HCT116 (cell line): ENCODE measurements at regions not wholly inside any gene's neighbourhood (a gene's known extent, or its start where the extent isn't known, plus 50 kb on each side); places are given as distances from the start of the nearest gene placed in this dataset.

Experiments used
- ATAC-seq: fragments of 200-7000 bp; cut with Tn5 transposase; 2 replicates; pipeline ENCODE4 v1.9.1; 2020; ENCODE audit warnings: mild to moderate bottlenecking, moderate library complexity
- BruUV-seq: library from RNA; stranded (reverse); fragments of 400-500 nt; replicated peaks from 2 replicates; lab custom pipeline; 2021; lab: Mats Ljungman, UMichigan
- CTCF ChIA-PET: fragments of 300-600 bp; sonication (Branson Sonifier 250); formaldehyde crosslinking; loops from one replicate; lab custom pipeline; 2021; ENCODE audit warnings: antibody characterized with exemption; lab: Charles Lee
- POLR2A ChIA-PET: fragments of 300-600, 350-600 bp; sonication (Branson Sonifier 250); formaldehyde crosslinking; loops from one replicate; lab custom pipeline; 2021; ENCODE audit warnings: antibody characterized with exemption; lab: Charles Lee
- RAD21 ChIA-PET, 2 experiments: fragments of 300-600 bp; sonication (Branson Sonifier 250); formaldehyde crosslinking; loops; one replicate each; lab custom pipeline; 2023; ENCODE audit warnings: low total read pairs in 2 of 2; ENCODE audit not compliant: uncharacterized antibody in 2 of 2, unreplicated experiment in 2 of 2, low non-redundant PET in 1 of 2; lab: Charles Lee
- DNase-seq: peaks from one replicate; pipeline ENCODE4 v3.0.0-alpha.2; 2010; ENCODE audit warnings: low read depth, low spot score
- H2AFZ ChIP-seq: fragments of 200-600 bp; shearing (Covaris generic), sonication (generic); 2 replicates; pipeline ENCODE4 v1.6.1; 2017; ENCODE audit warnings: low read depth, mixed run types, mixed read lengths, antibody characterized with exemption, low read length; ENCODE audit not compliant: poor library complexity, severe bottlenecking
- H3K27ac ChIP-seq: 2 replicates; pipeline ENCODE4 v1.5.1; 2012; ENCODE audit warnings: low read depth, low read length
- H3K27me3 ChIP-seq: fragments of 200-600 bp; sonication (generic); 2 replicates; pipeline ENCODE4 v1.6.1; 2016; ENCODE audit warnings: mixed run types, low read length, mixed read lengths; ENCODE audit not compliant: insufficient read depth
- H3K36me3 ChIP-seq, 2 experiments: fragments of 200-500 bp in 1 of 2; fragments of 200-600 bp in 1 of 2; sonication (Bioruptor generic) in 1 of 2; sonication (generic) in 1 of 2; 2 replicates each; pipeline versions ENCODE4 v1.5.1 to v1.6.1; 2014 to 2016; ENCODE audit warnings: low read length in 2 of 2, inconsistent platforms in 1 of 2, mixed read lengths in 1 of 2, mixed run types in 1 of 2; ENCODE audit not compliant: insufficient read depth in 2 of 2, control insufficient read depth in 1 of 2
- H3K4me1 ChIP-seq, 2 experiments: fragments of 200-600 bp in 1 of 2; sonication (generic) in 1 of 2; 2 replicates each; pipeline versions ENCODE4 v1.5.1 to v1.6.1; 2012 to 2017; ENCODE audit warnings: low read length in 2 of 2, inconsistent platforms in 1 of 2, mild to moderate bottlenecking in 1 of 2, mixed read lengths in 1 of 2, mixed run types in 1 of 2, moderate library complexity in 1 of 2; ENCODE audit not compliant: insufficient read depth in 2 of 2, control insufficient read depth in 1 of 2
- H3K4me2 ChIP-seq: fragments of 200-600 bp; sonication (generic); 2 replicates; pipeline ENCODE4 v1.6.1; 2017; ENCODE audit warnings: mixed run types, low read length, mixed read lengths
- H3K4me3 ChIP-seq, 2 experiments: fragments of 200-600 bp in 1 of 2; sonication (generic) in 1 of 2; replicated peaks in 1 of 2; 2 replicates each; pipeline ENCODE4 v1.5.1; 2011 to 2016; ENCODE audit warnings: low read length in 2 of 2, control low read depth in 1 of 2, low read depth in 1 of 2, mild to moderate bottlenecking in 1 of 2, mixed read lengths in 1 of 2, mixed run types in 1 of 2
- H3K79me2 ChIP-seq: fragments of 200-600 bp; sonication (generic); 2 replicates; pipeline ENCODE4 v1.6.1; 2017; ENCODE audit warnings: mild to moderate bottlenecking, mixed run types, low read length, moderate library complexity, mixed read lengths; ENCODE audit not compliant: insufficient read depth
- H3K9ac ChIP-seq: fragments of 200-600 bp; sonication (generic); 2 replicates; pipeline ENCODE4 v1.6.1; 2016; ENCODE audit warnings: low read length, mixed read lengths
- H3K9me2 ChIP-seq: fragments of 200-600 bp; sonication (generic), shearing (Covaris generic); 2 replicates; pipeline ENCODE4 v1.6.1; 2017; ENCODE audit warnings: mixed run types, mild to moderate bottlenecking, moderate library complexity; ENCODE audit not compliant: insufficient read depth
- H3K9me3 ChIP-seq, 2 experiments: fragments of 200-500 bp in 1 of 2; fragments of 200-600 bp in 1 of 2; sonication (Bioruptor generic) in 1 of 2; sonication (generic) in 1 of 2; 2 replicates each; pipeline ENCODE4 v1.6.1; 2014 to 2017; ENCODE audit warnings: low read length in 2 of 2, mixed read lengths in 2 of 2, inconsistent platforms in 1 of 2, low read depth in 1 of 2, mild to moderate bottlenecking in 1 of 2, mixed run types in 1 of 2, moderate library complexity in 1 of 2; ENCODE audit not compliant: control insufficient read depth in 1 of 2, insufficient read depth in 1 of 2
- H4K20me1 ChIP-seq: fragments of 200-600 bp; sonication (generic), shearing (Covaris generic); 2 replicates; pipeline ENCODE4 v1.6.1; 2017; ENCODE audit warnings: mixed run types, mild to moderate bottlenecking, moderate library complexity; ENCODE audit not compliant: insufficient read depth
- CEBPB ChIP-seq: IDR thresholded peaks from 2 replicates; pipeline ENCODE4 v1.6.1; 2012; ENCODE audit warnings: low read depth
- CTCF ChIP-seq, 3 experiments: fragments of 200-600 bp in 1 of 3; sonication (generic) in 1 of 3; IDR thresholded peaks in 2 of 3; conservative IDR thresholded peaks in 1 of 3; 2 replicates each; pipeline ENCODE4 v1.5.1; 2012 to 2017; ENCODE audit warnings: low read depth in 2 of 3, low read length in 2 of 3, antibody characterized with exemption in 1 of 3, borderline replicate concordance in 1 of 3, control low read depth in 1 of 3, mild to moderate bottlenecking in 1 of 3, mixed read lengths in 1 of 3, mixed run types in 1 of 3, moderate library complexity in 1 of 3; ENCODE audit not compliant: insufficient read depth in 1 of 3
- EGR1 ChIP-seq: IDR thresholded peaks from 2 replicates; pipeline ENCODE4 v1.6.1; 2012; ENCODE audit warnings: low read depth
- ELF1 ChIP-seq: IDR thresholded peaks from 2 replicates; pipeline ENCODE4 v1.6.1; 2012; ENCODE audit warnings: low read depth, borderline replicate concordance
- EZH2 ChIP-seq: fragments of 200-600 bp; sonication (generic); IDR thresholded peaks from 2 replicates; pipeline ENCODE4 v1.6.1; 2017; ENCODE audit warnings: antibody characterized with exemption, mixed run types
- EZH2phosphoT487 ChIP-seq: fragments of 200-600 bp; IDR thresholded peaks from 2 replicates; pipeline ENCODE4 v1.6.1; 2018; ENCODE audit warnings: antibody characterized with exemption, borderline replicate concordance
- FOSL1 ChIP-seq: IDR thresholded peaks from 2 replicates; pipeline ENCODE4 v1.6.1; 2012; ENCODE audit warnings: low read depth
- JUND ChIP-seq: IDR thresholded peaks from 2 replicates; pipeline ENCODE4 v1.6.1; 2012
- POLR2A ChIP-seq: IDR thresholded peaks from 2 replicates; pipeline ENCODE4 v1.7.0; 2011; ENCODE audit warnings: borderline replicate concordance; ENCODE audit not compliant: insufficient read depth, insufficient read length; ENCODE audit errors: extremely low read depth
- POLR2AphosphoS5 ChIP-seq: IDR thresholded peaks from 2 replicates; pipeline ENCODE4 v1.6.1; 2011; ENCODE audit warnings: mild to moderate bottlenecking, low read depth, low read length, moderate library complexity
- RAD21 ChIP-seq: IDR thresholded peaks from 2 replicates; pipeline ENCODE4 v1.6.1; 2012; ENCODE audit warnings: low read depth, mild to moderate bottlenecking
- REST ChIP-seq: IDR thresholded peaks from 2 replicates; pipeline ENCODE4 v1.6.1; 2012; ENCODE audit warnings: low read depth
- SP1 ChIP-seq: IDR thresholded peaks from 2 replicates; pipeline ENCODE4 v1.6.1; 2012; ENCODE audit warnings: low read depth
- SRF ChIP-seq: IDR thresholded peaks from 2 replicates; pipeline ENCODE4 v1.6.1; 2012; ENCODE audit warnings: low read depth
- TCF7L2 ChIP-seq: IDR thresholded peaks from 2 replicates; pipeline ENCODE4 v1.7.0; 2011; ENCODE audit warnings: borderline replicate concordance, inconsistent platforms; ENCODE audit not compliant: insufficient read depth, insufficient read length; ENCODE audit errors: extremely low read depth
- YY1 ChIP-seq: IDR thresholded peaks from 2 replicates; pipeline ENCODE4 v1.6.1; 2011; ENCODE audit warnings: low read length, low read depth, moderate library complexity, mild to moderate bottlenecking; ENCODE audit not compliant: insufficient replicate concordance; ENCODE audit errors: extremely low read depth
- ZBTB33 ChIP-seq: IDR thresholded peaks from 2 replicates; pipeline ENCODE4 v1.6.1; 2011; ENCODE audit warnings: mild to moderate bottlenecking, low read length, moderate library complexity; ENCODE audit not compliant: insufficient replicate concordance; ENCODE audit errors: extremely low read depth
- ZFX ChIP-seq: fragments of 450-650 bp; IDR thresholded peaks from 2 replicates; pipeline ENCODE4 v1.6.1; 2017
- ZNF274 ChIP-seq: fragments of 200-500 bp; sonication (Bioruptor generic); IDR thresholded peaks from 2 replicates; pipeline ENCODE4 v1.6.1; 2014; ENCODE audit warnings: mild to moderate bottlenecking, low read depth, low read length, inconsistent platforms
- intact Hi-C: fragments of 100-400 bp; cut with micrococcal nuclease; formaldehyde crosslinking; loops from 2 replicates; pipeline ENCODE4 v1.10.0; 2022
- TF ChIP-seq, protein P1 (sequence below): IDR thresholded peaks from 2 replicates; pipeline ENCODE4 v1.6.1; 2012

DNA sequence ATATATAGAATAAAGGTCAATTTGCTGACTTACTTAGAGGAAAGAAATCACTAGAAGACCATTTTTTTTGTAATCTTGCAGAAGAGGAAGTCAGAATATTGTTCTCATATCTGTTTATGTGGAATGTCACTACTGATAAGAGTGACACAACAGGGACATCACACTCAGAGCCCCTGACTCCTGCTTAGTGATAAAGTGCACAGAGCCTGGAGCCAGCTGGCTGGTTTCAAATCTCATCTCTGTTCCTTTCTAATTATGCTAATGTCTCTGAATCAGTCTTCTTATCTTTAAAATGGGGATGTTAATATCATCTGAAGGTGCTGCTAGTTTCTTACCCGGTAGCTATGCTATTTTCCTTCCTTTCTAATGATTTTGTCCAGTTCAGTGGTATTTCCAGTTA is 58.6 kb upstream of the LIFR start:
- TF ChIP-seq FOSL1 (no peak), TCF7L2 (no peak), POLR2AphosphoS5 (no peak), CTCF (IDR thresholded peaks at IDR 0.05 in 2 of 3, conservative IDR thresholded peaks at IDR 0.05 in 1 of 3; ENCODE audit: borderline replicate concordance in 1 of 3, insufficient read depth in 1 of 3, low read depth in 2 of 3, low read length in 2 of 3) (no peak), ELF1 (no peak), JUND (no peak), EZH2 (no peak), ZBTB33 (no peak), EGR1 (no peak), ZNF274 (no peak), POLR2A (no peak), YY1 (no peak), RAD21 (no peak), CEBPB (no peak), SRF (no peak), REST (no peak), SP1 (no peak), ZFX (no peak), EZH2phosphoT487 (no peak)
- TF ChIP-seq, protein P1, sequence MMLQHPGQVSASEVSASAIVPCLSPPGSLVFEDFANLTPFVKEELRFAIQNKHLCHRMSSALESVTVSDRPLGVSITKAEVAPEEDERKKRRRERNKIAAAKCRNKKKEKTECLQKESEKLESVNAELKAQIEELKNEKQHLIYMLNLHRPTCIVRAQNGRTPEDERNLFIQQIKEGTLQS = no peak
- H3K4me3 ChIP-seq = no peak overlapping the region
- no peak overlapping the region for H3K9ac ChIP-seq
- CTCF ChIA-PET = no interaction called here
- H3K27ac ChIP-seq = no peak overlapping the region
- H2AFZ ChIP-seq = no peak overlapping the region
- no peaks in the 10 kb centered on the region for H4K20me1 ChIP-seq
- no peaks in the 10 kb centered on the region for H3K9me3 ChIP-seq
- BruUV-seq = no TSS peak
- no peak overlapping the region for H3K4me2 ChIP-seq
- no peaks in the 10 kb centered on the region for H3K9me2 ChIP-seq
- ATAC-seq (no peak), DNase-seq (no peak)
- no peaks in the 10 kb centered on the region for H3K36me3 ChIP-seq
- H3K27me3 ChIP-seq = no peaks in the 10 kb centered on the region
- intact Hi-C loops = no loop called here
- H3K4me1 ChIP-seq = peaks cover 11 to 13% of the 10 kb centered on the region in 2 experiments
- H3K79me2 ChIP-seq = no peaks in the 10 kb centered on the region
- POLR2A ChIA-PET = no interaction called here
- RAD21 ChIA-PET = no interaction called here
